Activated CD8-positive, alpha-beta T cell treated with anti-CD3 and anti-CD28 coated beads for 36 hours (primary cell): ENCODE measurements at regions not wholly inside any gene's neighbourhood (a gene's known extent, or its start where the extent isn't known, plus 50 kb on each side); places are given as distances from the start of the nearest gene placed in this dataset.
"Not testable (repeated sequence)": the region's sequence is repeated elsewhere in the genome, so short reads cannot be mapped to it uniquely, and the experiment has no call there.

Source experiments
- ATAC-seq: fragments of 200-7000 bp; cut with Tn5 transposase; one replicate; pipeline ENCODE4 v1.10.0; 2021; ENCODE audit warnings: mild to moderate bottlenecking, moderate library complexity
- CTCF ChIA-PET: fragments of 350-600 bp; sonication (Branson Sonifier 250); formaldehyde crosslinking; loops from one replicate; lab custom pipeline; 2021; ENCODE audit warnings: antibody characterized with exemption; lab: Charles Lee
- POLR2A ChIA-PET: fragments of 350-600 bp; sonication (Branson Sonifier 250); formaldehyde crosslinking; loops from one replicate; lab custom pipeline; 2021; ENCODE audit warnings: antibody characterized with exemption; lab: Charles Lee
- DNase-seq: peaks from one replicate; pipeline ENCODE4 v3.0.0-alpha.2; 2020
- H3K27ac Mint-ChIP-seq: one replicate; pipeline ENCODE4 v1.8.0; 2021; ENCODE audit warnings: mild to moderate bottlenecking, mixed read lengths
- H3K27me3 Mint-ChIP-seq: one replicate; pipeline ENCODE4 v1.8.0; 2021; ENCODE audit warnings: mixed read lengths
- H3K36me3 Mint-ChIP-seq: one replicate; pipeline ENCODE4 v1.8.0; 2021; ENCODE audit warnings: low read depth, mixed read lengths
- H3K4me1 Mint-ChIP-seq: one replicate; pipeline ENCODE4 v1.8.0; 2021; ENCODE audit warnings: low read depth, mixed read lengths
- H3K4me3 Mint-ChIP-seq: one replicate; pipeline ENCODE4 v1.8.0; 2021; ENCODE audit warnings: mild to moderate bottlenecking, moderate library complexity, mixed read lengths
- H3K9me3 Mint-ChIP-seq: one replicate; pipeline ENCODE4 v1.8.0; 2021; ENCODE audit warnings: mixed read lengths
- CTCF ChIP-seq: fragments of 200-600 bp; IDR thresholded peaks from one replicate; pipeline ENCODE4 v1.8.0; 2022; ENCODE audit warnings: antibody characterized with exemption, mild to moderate bottlenecking
- intact Hi-C: fragments of 100-400 bp; cut with micrococcal nuclease; formaldehyde crosslinking; loops from one replicate; pipeline ENCODE4 v1.10.0; 2022

DNA sequence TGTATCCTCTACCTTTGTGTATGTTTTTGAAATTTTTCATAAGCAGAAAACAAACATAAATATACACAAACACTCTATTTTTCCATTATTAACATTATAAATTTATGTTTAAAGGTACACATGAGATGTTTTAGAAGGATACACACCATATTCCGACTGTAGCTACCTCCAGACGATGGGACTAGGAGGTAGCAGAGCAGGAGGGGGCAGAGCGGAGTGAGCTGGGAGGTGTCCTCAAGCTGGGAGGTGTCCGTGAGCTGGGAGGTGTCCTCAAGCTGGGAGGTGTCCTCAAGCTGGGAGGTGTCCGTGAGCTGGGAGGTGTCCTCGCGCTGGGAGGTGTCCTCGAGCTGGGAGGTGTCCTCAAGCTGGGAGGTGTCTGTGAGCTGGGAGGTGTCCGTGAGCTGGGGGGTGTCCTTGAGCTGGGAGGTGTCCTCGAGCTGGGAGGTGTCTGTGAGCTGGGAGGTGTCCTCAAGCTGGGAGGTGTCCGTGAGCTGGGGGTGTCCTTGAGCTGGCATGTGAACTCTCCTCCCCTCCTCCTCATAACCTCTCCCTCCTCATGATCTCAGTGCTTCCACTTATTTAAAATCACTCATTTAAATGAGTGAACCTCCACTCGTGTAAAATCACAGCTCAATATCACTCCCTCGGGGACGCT, 346.9 kb upstream of the SFSWAP start:
- ChIA-PET POLR2A (no interaction called here), CTCF (no interaction called here)
- ATAC-seq: no peak
- no peak for TF ChIP-seq CTCF
- Mint-ChIP-seq H3K4me1 (no peaks in the 10 kb centered on the region), H3K36me3 (no peaks in the 10 kb centered on the region), H3K27ac (no peak overlapping the region), H3K27me3 (no peaks in the 10 kb centered on the region), H3K4me3 (no peak overlapping the region), H3K9me3 (no peaks in the 10 kb centered on the region)
- no peak for DNase-seq
- intact Hi-C loops: no loop called here

- H3K36me3 Mint-ChIP-seq: no peaks in the 10 kb centered on the region
- POLR2A ChIA-PET: no interaction called here
- H3K4me1 Mint-ChIP-seq: no peaks in the 10 kb centered on the region
- no peaks in the 10 kb centered on the region for H3K27me3 Mint-ChIP-seq
- DNase-seq (no peak), ATAC-seq (no peak)
- H3K9me3 Mint-ChIP-seq: no peaks in the 10 kb centered on the region
- no peak overlapping the region for H3K27ac Mint-ChIP-seq
- CTCF ChIA-PET: no interaction called here
- no peak for TF ChIP-seq CTCF
- no peak overlapping the region for H3K4me3 Mint-ChIP-seq
- intact Hi-C loops: no loop called here
These were observed 345.7 kb upstream of the SFSWAP start for GRCh38 chr12:131364903-131365820.

- Mint-ChIP-seq H3K27me3 (no peaks in the 10 kb centered on the region), H3K36me3 (no peaks in the 10 kb centered on the region), H3K27ac (no peak overlapping the region), H3K9me3 (no peaks in the 10 kb centered on the region), H3K4me1 (no peaks in the 10 kb centered on the region), H3K4me3 (no peak overlapping the region)
- ChIA-PET POLR2A (no interaction called here), CTCF (no interaction called here)
- TF ChIP-seq CTCF: no peak
- no peak for ATAC-seq
- intact Hi-C loops: no loop called here
- DNase-seq: no peak
These were observed 345.0 kb upstream of the SFSWAP start for GRCh38 chr12:131365821-131366260.

DNA sequence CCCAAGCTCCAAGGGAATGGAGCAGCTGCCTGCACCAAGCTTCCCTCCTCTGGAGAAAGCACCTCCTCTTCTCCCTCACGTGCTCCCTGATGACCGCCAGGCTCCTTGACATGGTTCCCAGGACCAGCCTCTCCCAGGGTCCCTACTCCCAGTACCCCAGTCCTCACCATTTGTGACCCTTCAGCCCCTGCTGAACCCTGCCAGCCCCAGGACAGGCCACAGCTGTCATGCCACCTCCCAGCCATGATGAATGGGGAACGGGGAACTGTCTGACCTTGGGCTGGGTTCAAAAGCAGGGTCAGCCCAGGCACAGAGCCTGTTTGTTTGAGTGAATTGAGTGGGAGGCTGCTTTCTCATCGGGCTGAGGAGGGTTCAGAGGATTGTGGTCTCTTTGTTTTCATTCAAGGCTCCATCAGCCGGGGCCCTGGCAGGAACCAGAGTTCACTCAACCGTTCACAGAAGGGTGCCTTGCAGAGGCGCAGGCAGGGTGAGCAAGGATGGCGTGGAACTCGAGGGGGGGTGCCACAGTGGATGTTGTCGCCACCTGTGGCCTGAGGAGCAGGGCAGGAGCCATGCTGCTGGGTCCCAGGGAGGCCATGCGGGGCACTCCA, 344.5 kb upstream of the SFSWAP start:
- ChIA-PET CTCF (no interaction called here), POLR2A (no interaction called here)
- H3K9me3 Mint-ChIP-seq: no peaks in the 10 kb centered on the region

GRCh38 chr12:131367067-131367982, 343.6 kb upstream of the SFSWAP start:
- H3K27ac Mint-ChIP-seq, intact Hi-C loops, H3K9me3 Mint-ChIP-seq, H3K4me3 Mint-ChIP-seq, H3K27me3 Mint-ChIP-seq, H3K4me1 Mint-ChIP-seq, ATAC-seq, DNase-seq, POLR2A ChIA-PET, H3K36me3 Mint-ChIP-seq, CTCF ChIA-PET: not testable (repeated sequence)

More for the DNA sequence above, 344.5 kb upstream of the SFSWAP start:
- Mint-ChIP-seq H3K36me3 (no peaks in the 10 kb centered on the region), H3K4me1 (no peaks in the 10 kb centered on the region), H3K27ac (no peak overlapping the region), H3K27me3 (no peaks in the 10 kb centered on the region), H3K4me3 (no peak overlapping the region)
- TF ChIP-seq CTCF: no peak
- no peak for DNase-seq
- no peak for ATAC-seq
- intact Hi-C loops: no loop called here
